ENCODE measurements at regions not wholly inside any gene's neighbourhood (a gene's known extent, or its start where the extent isn't known, plus 50 kb on each side); places are given as distances from the start of the nearest gene placed in this dataset.

DNA sequence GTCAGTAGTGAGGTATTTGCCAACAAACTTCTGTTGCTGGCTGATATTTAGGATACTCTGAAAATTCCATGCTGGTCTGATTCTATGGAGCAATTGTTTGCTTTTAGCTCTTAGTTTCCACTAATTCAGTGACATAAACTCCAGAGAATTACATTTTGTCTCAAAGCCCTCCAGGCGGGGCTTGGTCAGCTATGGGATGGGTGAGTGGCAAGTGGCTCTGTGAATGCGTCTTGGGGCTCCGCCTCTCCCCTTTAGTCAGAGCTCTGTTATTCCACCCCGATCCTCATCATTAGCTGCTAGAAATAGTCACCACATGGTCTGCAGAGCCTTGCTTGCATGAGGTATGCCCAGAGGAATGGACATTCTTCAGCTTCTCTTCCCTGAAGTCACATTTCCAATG, 540.6 kb downstream of the QKI start:
- Histone ChIP-seq H3K79me2 (replicated peaks; ENCODE audit: insufficient read depth, low read length) (no peaks in the 10 kb centered on the region), H3K4me2 (ENCODE audit: low read length) (no peak overlapping the region), H3K4me3 (ENCODE audit: low read length) (no peak overlapping the region), H4K20me1 (ENCODE audit: insufficient read depth) (no peaks in the 10 kb centered on the region), H3K36me3 (ENCODE audit: insufficient read depth, low read length) (no peaks in the 10 kb centered on the region), H3F3A (ENCODE audit: insufficient read depth, low read length, poor library complexity, severe bottlenecking) (no peaks in the 10 kb centered on the region), H2AFZ (ENCODE audit: low read depth, low read length) (no peak overlapping the region), H3K9me2 (ENCODE audit: insufficient read depth, low read length) (no peaks in the 10 kb centered on the region), H3K27ac (ENCODE audit: low read length) (no peak overlapping the region), H3K9me3 (ENCODE audit: low read length) (no peaks in the 10 kb centered on the region), H3K9ac (ENCODE audit: low read length) (no peak overlapping the region), H3K27me3 (ENCODE audit: insufficient read depth, low read depth, low read length) (no peaks in the 10 kb centered on the region)
- TF ChIP-seq MXI1 (conservative IDR thresholded peaks at IDR 0.05; ENCODE audit: poor library complexity, severe bottlenecking) = no peak
- TF ChIP-seq SMC3 (conservative IDR thresholded peaks at IDR 0.05; ENCODE audit: poor library complexity) = no peak
- no peak for TF ChIP-seq EP300 (conservative IDR thresholded peaks at IDR 0.05; ENCODE audit: poor library complexity, severe bottlenecking)
- TF ChIP-seq POLR2AphosphoS5 (IDR thresholded peaks at IDR 0.05) = no peak
- no peak for TF ChIP-seq EZH2 (IDR thresholded peaks at IDR 0.05; ENCODE audit: borderline replicate concordance, insufficient read depth, low read length, poor library complexity, severe bottlenecking)
- TF ChIP-seq RAD21 (conservative IDR thresholded peaks at IDR 0.05) = no peak
- TF ChIP-seq, protein P1, sequence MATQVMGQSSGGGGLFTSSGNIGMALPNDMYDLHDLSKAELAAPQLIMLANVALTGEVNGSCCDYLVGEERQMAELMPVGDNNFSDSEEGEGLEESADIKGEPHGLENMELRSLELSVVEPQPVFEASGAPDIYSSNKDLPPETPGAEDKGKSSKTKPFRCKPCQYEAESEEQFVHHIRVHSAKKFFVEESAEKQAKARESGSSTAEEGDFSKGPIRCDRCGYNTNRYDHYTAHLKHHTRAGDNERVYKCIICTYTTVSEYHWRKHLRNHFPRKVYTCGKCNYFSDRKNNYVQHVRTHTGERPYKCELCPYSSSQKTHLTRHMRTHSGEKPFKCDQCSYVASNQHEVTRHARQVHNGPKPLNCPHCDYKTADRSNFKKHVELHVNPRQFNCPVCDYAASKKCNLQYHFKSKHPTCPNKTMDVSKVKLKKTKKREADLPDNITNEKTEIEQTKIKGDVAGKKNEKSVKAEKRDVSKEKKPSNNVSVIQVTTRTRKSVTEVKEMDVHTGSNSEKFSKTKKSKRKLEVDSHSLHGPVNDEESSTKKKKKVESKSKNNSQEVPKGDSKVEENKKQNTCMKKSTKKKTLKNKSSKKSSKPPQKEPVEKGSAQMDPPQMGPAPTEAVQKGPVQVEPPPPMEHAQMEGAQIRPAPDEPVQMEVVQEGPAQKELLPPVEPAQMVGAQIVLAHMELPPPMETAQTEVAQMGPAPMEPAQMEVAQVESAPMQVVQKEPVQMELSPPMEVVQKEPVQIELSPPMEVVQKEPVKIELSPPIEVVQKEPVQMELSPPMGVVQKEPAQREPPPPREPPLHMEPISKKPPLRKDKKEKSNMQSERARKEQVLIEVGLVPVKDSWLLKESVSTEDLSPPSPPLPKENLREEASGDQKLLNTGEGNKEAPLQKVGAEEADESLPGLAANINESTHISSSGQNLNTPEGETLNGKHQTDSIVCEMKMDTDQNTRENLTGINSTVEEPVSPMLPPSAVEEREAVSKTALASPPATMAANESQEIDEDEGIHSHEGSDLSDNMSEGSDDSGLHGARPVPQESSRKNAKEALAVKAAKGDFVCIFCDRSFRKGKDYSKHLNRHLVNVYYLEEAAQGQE (IDR thresholded peaks at IDR 0.05; ENCODE audit: borderline replicate concordance) = no peak
- TF ChIP-seq, protein P2, sequence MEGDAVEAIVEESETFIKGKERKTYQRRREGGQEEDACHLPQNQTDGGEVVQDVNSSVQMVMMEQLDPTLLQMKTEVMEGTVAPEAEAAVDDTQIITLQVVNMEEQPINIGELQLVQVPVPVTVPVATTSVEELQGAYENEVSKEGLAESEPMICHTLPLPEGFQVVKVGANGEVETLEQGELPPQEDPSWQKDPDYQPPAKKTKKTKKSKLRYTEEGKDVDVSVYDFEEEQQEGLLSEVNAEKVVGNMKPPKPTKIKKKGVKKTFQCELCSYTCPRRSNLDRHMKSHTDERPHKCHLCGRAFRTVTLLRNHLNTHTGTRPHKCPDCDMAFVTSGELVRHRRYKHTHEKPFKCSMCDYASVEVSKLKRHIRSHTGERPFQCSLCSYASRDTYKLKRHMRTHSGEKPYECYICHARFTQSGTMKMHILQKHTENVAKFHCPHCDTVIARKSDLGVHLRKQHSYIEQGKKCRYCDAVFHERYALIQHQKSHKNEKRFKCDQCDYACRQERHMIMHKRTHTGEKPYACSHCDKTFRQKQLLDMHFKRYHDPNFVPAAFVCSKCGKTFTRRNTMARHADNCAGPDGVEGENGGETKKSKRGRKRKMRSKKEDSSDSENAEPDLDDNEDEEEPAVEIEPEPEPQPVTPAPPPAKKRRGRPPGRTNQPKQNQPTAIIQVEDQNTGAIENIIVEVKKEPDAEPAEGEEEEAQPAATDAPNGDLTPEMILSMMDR (IDR thresholded peaks at IDR 0.05; ENCODE audit: poor library complexity, severe bottlenecking) = no peak
- no peak for TF ChIP-seq TAF1 (IDR thresholded peaks at IDR 0.05; ENCODE audit: low read depth)

DNA sequence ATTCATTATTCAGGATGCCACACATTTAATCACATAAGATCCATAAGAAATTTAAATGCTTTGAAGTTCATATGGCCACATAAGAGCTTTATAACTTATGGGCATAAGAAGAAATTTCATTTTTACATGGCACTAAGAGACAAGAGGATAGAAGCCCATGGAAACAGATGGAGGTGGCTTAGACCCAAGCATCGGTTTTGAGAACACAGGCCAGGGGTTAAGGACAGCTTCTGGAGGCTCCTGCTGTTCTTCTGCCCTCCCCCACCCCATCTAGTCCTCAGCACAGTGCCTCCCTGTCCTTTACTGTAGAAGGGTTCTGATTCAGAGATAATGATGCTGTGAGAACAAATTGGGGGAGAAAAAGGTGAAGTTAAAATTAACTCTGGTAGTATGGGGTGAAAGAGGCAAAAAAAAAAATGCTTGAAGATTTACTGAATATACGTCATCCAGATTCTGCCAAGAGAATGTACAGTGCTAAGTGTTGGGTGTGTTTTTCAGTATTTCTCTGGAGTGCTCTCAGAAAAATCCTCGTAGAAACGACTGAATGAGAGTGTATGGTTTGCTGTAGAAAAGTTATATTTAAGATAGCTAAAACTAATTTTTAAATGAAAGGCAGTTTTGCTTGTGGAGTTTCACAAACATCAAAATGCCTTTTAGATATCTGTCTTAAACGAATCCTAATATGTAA, 539.7 kb downstream of the QKI start:
- Histone ChIP-seq H3K27ac (ENCODE audit: low read length) (no peak overlapping the region), H3F3A (ENCODE audit: insufficient read depth, low read length, poor library complexity, severe bottlenecking) (no peaks in the 10 kb centered on the region), H3K27me3 (ENCODE audit: insufficient read depth, low read depth, low read length) (no peaks in the 10 kb centered on the region), H3K9me2 (ENCODE audit: insufficient read depth, low read length) (no peaks in the 10 kb centered on the region), H3K4me2 (ENCODE audit: low read length) (no peak overlapping the region), H3K9me3 (ENCODE audit: low read length) (no peaks in the 10 kb centered on the region), H3K4me3 (ENCODE audit: low read length) (no peak overlapping the region), H3K36me3 (ENCODE audit: insufficient read depth, low read length) (no peaks in the 10 kb centered on the region), H3K79me2 (replicated peaks; ENCODE audit: insufficient read depth, low read length) (no peaks in the 10 kb centered on the region), H3K9ac (ENCODE audit: low read length) (no peak overlapping the region), H4K20me1 (ENCODE audit: insufficient read depth) (no peaks in the 10 kb centered on the region), H2AFZ (ENCODE audit: low read depth, low read length) (no peak overlapping the region)
- TF ChIP-seq RAD21 (conservative IDR thresholded peaks at IDR 0.05) (no peak), EP300 (conservative IDR thresholded peaks at IDR 0.05; ENCODE audit: poor library complexity, severe bottlenecking) (no peak), POLR2AphosphoS5 (IDR thresholded peaks at IDR 0.05) (no peak), MXI1 (conservative IDR thresholded peaks at IDR 0.05; ENCODE audit: poor library complexity, severe bottlenecking) (no peak), EZH2 (IDR thresholded peaks at IDR 0.05; ENCODE audit: borderline replicate concordance, insufficient read depth, low read length, poor library complexity, severe bottlenecking) (no peak), TAF1 (IDR thresholded peaks at IDR 0.05; ENCODE audit: low read depth) (no peak)
- TF ChIP-seq, protein P2 (IDR thresholded peaks at IDR 0.05; ENCODE audit: poor library complexity, severe bottlenecking) = no peak
- TF ChIP-seq, protein P1 (IDR thresholded peaks at IDR 0.05; ENCODE audit: borderline replicate concordance) = no peak

All from neural cell (in vitro differentiated cells).